Parathyroid adenoma (tissue), 2 donors: ENCODE measurements at regions not wholly inside any gene's neighbourhood (a gene's known extent, or its start where the extent isn't known, plus 50 kb on each side); places are given as distances from the start of the nearest gene placed in this dataset.

Experiments used
- H2AFZ ChIP-seq: fragments of 300-600 bp; sonication (generic); one replicate; pipeline ENCODE4 v1.7.0; 2017; ENCODE audit warnings: antibody characterized with exemption, mild to moderate bottlenecking
- H3K27ac ChIP-seq: fragments of 300-600 bp; sonication (generic); one replicate; pipeline ENCODE4 v1.7.0; 2017
- H3K27me3 ChIP-seq: fragments of 300-600 bp; sonication (generic); one replicate; pipeline ENCODE4 v1.7.0; 2017; ENCODE audit warnings: low read length; ENCODE audit not compliant: control insufficient read depth, insufficient read depth
- H3K36me3 ChIP-seq: fragments of 300-600 bp; sonication (generic); one replicate; pipeline ENCODE4 v1.7.0; 2017; ENCODE audit warnings: low read length; ENCODE audit not compliant: control insufficient read depth, insufficient read depth
- H3K4me1 ChIP-seq: fragments of 300-600 bp; sonication (generic); one replicate; pipeline ENCODE4 v1.7.0; 2017; ENCODE audit warnings: control low read depth
- H3K4me2 ChIP-seq: fragments of 300-600 bp; sonication (generic); one replicate; pipeline ENCODE4 v1.7.0; 2017; ENCODE audit warnings: low read length
- H3K4me3 ChIP-seq: fragments of 300-600 bp; sonication (generic); one replicate; pipeline ENCODE4 v1.7.0; 2017; ENCODE audit warnings: low read depth, low read length
- H3K79me2 ChIP-seq: fragments of 300-600 bp; sonication (generic); one replicate; pipeline ENCODE4 v1.7.0; 2017; ENCODE audit warnings: control low read depth
- H3K9ac ChIP-seq: fragments of 300-600 bp; sonication (generic); one replicate; pipeline ENCODE4 v1.7.0; 2017; ENCODE audit warnings: mild to moderate bottlenecking
- H3K9me3 ChIP-seq: fragments of 300-600 bp; sonication (generic); one replicate; pipeline ENCODE4 v1.7.0; 2017; ENCODE audit warnings: low read length; ENCODE audit not compliant: control insufficient read depth
- CTCF ChIP-seq: fragments of 300-600 bp; sonication (generic); IDR thresholded peaks from one replicate; pipeline ENCODE4 v1.7.0; 2017; ENCODE audit warnings: antibody characterized with exemption, mild to moderate bottlenecking
- donor health status: primary hyperparathyroidism.

- Histone ChIP-seq H3K27me3 (no peaks in the 10 kb centered on the region), H3K9me3 (no peaks in the 10 kb centered on the region), H3K9ac (no peak overlapping the region), H3K27ac (no peak overlapping the region), H3K36me3 (no peaks in the 10 kb centered on the region), H3K79me2 (no peaks in the 10 kb centered on the region), H3K4me1 (no peaks in the 10 kb centered on the region), H3K4me2 (no peak overlapping the region), H2AFZ (no peak overlapping the region), H3K4me3 (no peak overlapping the region)
- no peak for TF ChIP-seq CTCF
These were observed 109.8 kb upstream of the ZC3H12C start for GRCh38 chr11:109983358-109983757.

DNA sequence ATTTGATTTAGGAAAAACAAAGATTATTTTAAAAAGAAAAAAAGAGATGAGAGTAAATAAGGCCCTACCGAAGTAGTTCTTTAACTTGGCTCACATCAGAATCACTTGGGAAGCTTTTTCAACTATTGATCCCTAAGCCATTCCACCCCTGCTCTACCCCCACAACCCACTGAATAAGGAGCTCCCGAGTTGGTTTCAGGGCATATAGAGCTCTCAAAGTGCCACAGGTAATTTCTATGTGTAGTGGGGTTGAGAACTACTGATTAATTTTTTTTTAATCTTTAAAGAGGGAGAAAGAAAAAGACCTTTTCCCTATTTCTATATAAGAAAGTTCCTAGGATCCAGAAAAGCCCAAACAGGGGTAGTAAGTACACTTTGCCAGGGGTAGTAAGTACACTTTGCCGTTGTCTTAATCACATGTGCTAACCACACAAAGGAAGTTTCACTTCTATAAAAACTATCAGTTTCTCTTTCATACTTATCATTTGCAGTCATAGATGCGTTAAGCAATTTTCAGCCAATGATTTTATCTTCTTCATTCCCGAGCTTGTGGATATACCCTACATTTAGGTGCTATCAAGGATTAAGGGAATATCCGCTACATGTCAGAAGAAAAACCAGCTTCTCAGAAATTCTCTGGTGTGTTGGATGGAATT, 108.4 kb upstream of the ZC3H12C start:
- Histone ChIP-seq H3K36me3 (no peaks in the 10 kb centered on the region), H3K9me3 (no peaks in the 10 kb centered on the region), H3K79me2 (no peaks in the 10 kb centered on the region), H3K9ac (no peak overlapping the region), H3K4me3 (no peak overlapping the region), H2AFZ (no peak overlapping the region), H3K4me1 (no peaks in the 10 kb centered on the region), H3K27ac (no peak overlapping the region), H3K27me3 (no peaks in the 10 kb centered on the region), H3K4me2 (no peak overlapping the region)
- no peak for TF ChIP-seq CTCF

- Histone ChIP-seq H3K4me1 (no peaks in the 10 kb centered on the region), H3K4me2 (no peak overlapping the region), H3K9ac (no peak overlapping the region), H2AFZ (no peak overlapping the region), H3K9me3 (no peaks in the 10 kb centered on the region), H3K27ac (no peak overlapping the region), H3K4me3 (no peak overlapping the region), H3K27me3 (no peaks in the 10 kb centered on the region), H3K79me2 (no peaks in the 10 kb centered on the region), H3K36me3 (no peaks in the 10 kb centered on the region)
- no peak for TF ChIP-seq CTCF
These were observed 106.7 kb upstream of the ZC3H12C start for GRCh38 chr11:109986488-109986887.

DNA sequence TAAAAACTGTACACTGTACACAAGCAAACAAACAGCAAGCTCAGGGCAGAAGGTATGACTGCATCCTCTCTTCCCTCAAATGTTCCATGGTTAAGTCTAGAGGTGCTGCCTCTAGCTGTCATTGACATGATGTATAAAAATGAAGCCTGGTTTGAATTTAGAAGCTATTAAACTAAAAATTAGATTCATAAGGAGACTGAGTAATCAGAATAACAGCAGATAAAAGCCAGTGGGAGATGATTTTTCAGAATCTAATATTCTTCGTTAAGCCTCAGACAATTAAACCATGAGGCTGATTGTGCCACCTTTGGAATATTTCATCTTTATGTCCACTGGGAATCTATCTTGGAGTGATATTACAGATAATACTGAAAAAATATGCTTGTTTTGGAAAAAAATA, 101.4 kb upstream of the ZC3H12C start:
- no peak overlapping the region for H3K27ac ChIP-seq
- H3K9ac ChIP-seq, result no peak overlapping the region
- H3K4me2 ChIP-seq, result no peak overlapping the region
- H3K79me2 ChIP-seq, result no peaks in the 10 kb centered on the region
- H3K36me3 ChIP-seq, result no peaks in the 10 kb centered on the region
- H3K4me3 ChIP-seq, result no peak overlapping the region
- no peaks in the 10 kb centered on the region for H3K4me1 ChIP-seq
- no peak overlapping the region for H2AFZ ChIP-seq
- no peaks in the 10 kb centered on the region for H3K9me3 ChIP-seq
- no peak for TF ChIP-seq CTCF
- no peaks in the 10 kb centered on the region for H3K27me3 ChIP-seq

- H3K36me3 ChIP-seq, result no peaks in the 10 kb centered on the region
- H3K4me2 ChIP-seq, result no peak overlapping the region
- no peak overlapping the region for H3K9ac ChIP-seq
- no peak overlapping the region for H3K27ac ChIP-seq
- no peaks in the 10 kb centered on the region for H3K9me3 ChIP-seq
- no peak overlapping the region for H2AFZ ChIP-seq
- no peaks in the 10 kb centered on the region for H3K4me1 ChIP-seq
- no peak overlapping the region for H3K4me3 ChIP-seq
- no peak for TF ChIP-seq CTCF
- no peaks in the 10 kb centered on the region for H3K79me2 ChIP-seq
- H3K27me3 ChIP-seq, result no peaks in the 10 kb centered on the region
These were observed 99.4 kb upstream of the ZC3H12C start for GRCh38 chr11:109993786-109994185.
